ENCODE measurements at regions not wholly inside any gene's neighbourhood (a gene's known extent, or its start where the extent isn't known, plus 50 kb on each side); places are given as distances from the start of the nearest gene placed in this dataset.

DNA sequence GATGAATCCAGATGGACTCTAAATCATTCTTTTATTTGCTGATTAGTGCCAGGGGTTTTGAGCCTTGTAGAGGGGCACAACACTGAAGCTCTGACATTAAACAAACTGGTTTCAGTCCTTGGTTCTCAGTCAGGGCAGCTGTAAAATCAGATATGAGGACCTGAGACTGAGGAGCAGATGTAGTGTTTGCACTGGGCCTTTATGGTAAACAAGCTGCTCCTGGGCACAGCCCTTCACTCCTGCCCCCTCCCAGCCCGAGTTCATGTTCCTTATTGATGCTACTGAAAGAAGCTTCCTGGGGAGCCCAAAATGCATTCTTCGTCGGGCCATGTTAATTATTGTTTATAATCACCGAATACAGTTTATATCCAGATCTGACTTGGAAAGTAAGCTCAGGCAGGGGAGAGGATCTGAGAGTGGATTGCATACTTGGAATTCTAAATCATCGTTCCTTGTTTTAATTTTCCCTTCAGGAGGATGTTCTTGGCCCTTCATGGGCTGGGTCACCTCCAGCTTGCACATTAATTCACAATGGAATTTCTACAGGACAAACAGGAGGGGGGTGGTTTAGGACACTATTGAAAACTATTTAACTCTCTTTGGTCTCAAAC lies 213.5 kb downstream of the FGF9 start:
- TF ChIP-seq, protein P1, sequence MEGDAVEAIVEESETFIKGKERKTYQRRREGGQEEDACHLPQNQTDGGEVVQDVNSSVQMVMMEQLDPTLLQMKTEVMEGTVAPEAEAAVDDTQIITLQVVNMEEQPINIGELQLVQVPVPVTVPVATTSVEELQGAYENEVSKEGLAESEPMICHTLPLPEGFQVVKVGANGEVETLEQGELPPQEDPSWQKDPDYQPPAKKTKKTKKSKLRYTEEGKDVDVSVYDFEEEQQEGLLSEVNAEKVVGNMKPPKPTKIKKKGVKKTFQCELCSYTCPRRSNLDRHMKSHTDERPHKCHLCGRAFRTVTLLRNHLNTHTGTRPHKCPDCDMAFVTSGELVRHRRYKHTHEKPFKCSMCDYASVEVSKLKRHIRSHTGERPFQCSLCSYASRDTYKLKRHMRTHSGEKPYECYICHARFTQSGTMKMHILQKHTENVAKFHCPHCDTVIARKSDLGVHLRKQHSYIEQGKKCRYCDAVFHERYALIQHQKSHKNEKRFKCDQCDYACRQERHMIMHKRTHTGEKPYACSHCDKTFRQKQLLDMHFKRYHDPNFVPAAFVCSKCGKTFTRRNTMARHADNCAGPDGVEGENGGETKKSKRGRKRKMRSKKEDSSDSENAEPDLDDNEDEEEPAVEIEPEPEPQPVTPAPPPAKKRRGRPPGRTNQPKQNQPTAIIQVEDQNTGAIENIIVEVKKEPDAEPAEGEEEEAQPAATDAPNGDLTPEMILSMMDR (conservative IDR thresholded peaks at IDR 0.05), result no peak
- Mint-ChIP-seq H3K4me1 (peaks cover 4% of the 10 kb centered on the region), H3K27ac (no peak overlapping the region), H3K27me3 (ENCODE audit: insufficient read depth) (peaks cover 6% of the 10 kb centered on the region), H3K4me3 (no peak overlapping the region), H3K9me3 (no peaks in the 10 kb centered on the region), H3K36me3 (ENCODE audit: low read depth) (no peaks in the 10 kb centered on the region)
- Histone ChIP-seq H3K9ac (ENCODE audit: extremely low read depth, low read length, poor library complexity, severe bottlenecking) (no peak overlapping the region), H3K36me3 (ENCODE audit: control insufficient read depth, insufficient read depth, low read length) (no peaks in the 10 kb centered on the region), H3K9me3 (ENCODE audit: control insufficient read depth, low read length) (no peaks in the 10 kb centered on the region), H3K4me1 (ENCODE audit: control insufficient read depth, insufficient read depth, low read length) (peaks cover 2% of the 10 kb centered on the region), H3K27ac (ENCODE audit: low read depth, low read length) (no peak overlapping the region), H3K27me3 (ENCODE audit: control insufficient read depth, insufficient read depth, low read length, poor library complexity, severe bottlenecking) (no peaks in the 10 kb centered on the region), H3K4me3 (ENCODE audit: low read length) (no peak overlapping the region)
- WGBS, 2 experiments (ENCODE audit: insufficient coverage in 1 of 2, insufficient read length in 1 of 2), result 89 to 100% methylated on average over 1 to 5 of the region's 5 CpGs
- no peak for DNase-seq

DNA sequence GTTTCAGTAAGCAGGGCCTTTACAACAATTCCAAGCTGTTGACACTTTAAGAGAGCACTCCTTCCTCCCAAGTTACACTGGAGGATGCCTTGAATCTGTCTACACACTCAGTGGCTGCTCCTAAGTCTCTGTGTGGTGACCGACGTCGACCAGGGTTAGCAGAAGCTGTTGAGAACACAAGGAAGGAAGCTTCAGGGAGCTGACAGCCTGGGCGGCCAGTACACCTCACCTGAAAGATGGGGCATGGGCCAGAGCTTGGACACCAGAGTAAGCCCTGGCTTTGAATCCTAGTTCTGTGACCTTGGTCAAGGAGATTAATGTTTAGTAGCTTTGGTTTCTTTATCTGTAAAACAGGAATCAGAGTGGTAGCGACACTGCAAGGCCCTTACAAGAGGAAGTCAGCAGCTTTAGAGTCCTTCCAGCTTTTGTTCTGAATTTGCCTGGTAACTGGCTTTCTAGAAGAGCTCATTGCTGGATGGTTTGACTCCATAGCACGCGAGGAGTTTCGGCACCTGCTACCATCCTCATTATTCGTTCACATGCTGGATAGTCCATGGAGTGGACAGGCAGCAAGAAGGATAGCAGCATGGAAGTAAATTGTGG lies 214.2 kb downstream of the FGF9 start:
- no peaks in the 10 kb centered on the region for H3K36me3 Mint-ChIP-seq (ENCODE audit: low read depth)
- H3K27me3 Mint-ChIP-seq (ENCODE audit: insufficient read depth), result peaks cover 6% of the 10 kb centered on the region
- Histone ChIP-seq H3K9ac (ENCODE audit: extremely low read depth, low read length, poor library complexity, severe bottlenecking) (no peak overlapping the region), H3K27ac (ENCODE audit: low read depth, low read length) (no peak overlapping the region), H3K27me3 (ENCODE audit: control insufficient read depth, insufficient read depth, low read length, poor library complexity, severe bottlenecking) (no peaks in the 10 kb centered on the region), H3K4me3 (ENCODE audit: low read length) (no peak overlapping the region), H3K36me3 (ENCODE audit: control insufficient read depth, insufficient read depth, low read length) (no peaks in the 10 kb centered on the region), H3K9me3 (ENCODE audit: control insufficient read depth, low read length) (no peaks in the 10 kb centered on the region), H3K4me1 (ENCODE audit: control insufficient read depth, insufficient read depth, low read length) (peaks cover 2% of the 10 kb centered on the region)
- peaks cover 4% of the 10 kb centered on the region for H3K4me1 Mint-ChIP-seq
- H3K27ac Mint-ChIP-seq, result no peak overlapping the region
- 85 to 87% methylated on average over 9 of the region's 9 CpGs for WGBS, 2 experiments (ENCODE audit: insufficient coverage in 1 of 2, insufficient read length in 1 of 2)
- H3K4me3 Mint-ChIP-seq, result no peak overlapping the region
- DNase-seq, result no peak
- no peaks in the 10 kb centered on the region for H3K9me3 Mint-ChIP-seq
- TF ChIP-seq, protein P1 (conservative IDR thresholded peaks at IDR 0.05), result no peak

DNA sequence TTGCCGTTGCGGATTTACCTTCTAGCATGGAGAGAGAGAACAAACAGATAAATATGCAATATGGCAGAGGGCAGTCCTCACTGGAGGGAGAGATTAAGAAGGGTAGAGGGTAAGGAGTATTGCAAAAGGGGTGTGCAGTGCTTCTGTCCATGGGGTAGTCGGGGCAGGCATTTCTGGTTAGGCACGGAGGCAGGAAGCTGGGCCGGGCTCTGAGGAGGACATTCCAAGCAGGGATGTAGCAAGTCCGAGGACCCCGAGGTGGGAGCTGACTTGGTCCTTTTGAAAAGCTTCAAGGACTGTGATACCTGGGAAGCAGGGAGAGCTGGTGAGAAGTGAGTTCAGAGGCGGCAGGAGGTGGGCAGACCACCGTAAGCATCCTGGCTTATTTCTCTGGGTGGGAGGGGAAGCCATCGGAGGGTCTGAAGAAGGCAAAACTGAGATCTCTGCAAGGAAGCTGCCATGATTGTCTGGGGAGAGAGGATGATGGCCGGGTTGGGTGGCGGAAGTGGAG lies 214.9 kb downstream of the FGF9 start:
- TF ChIP-seq, protein P1 (conservative IDR thresholded peaks at IDR 0.05), result no peak
- H3K36me3 ChIP-seq (ENCODE audit: control insufficient read depth, insufficient read depth, low read length), result no peaks in the 10 kb centered on the region
- no peak overlapping the region for H3K4me3 ChIP-seq (ENCODE audit: low read length)
- no peaks in the 10 kb centered on the region for H3K9me3 ChIP-seq (ENCODE audit: control insufficient read depth, low read length)
- no peak overlapping the region for H3K27ac ChIP-seq (ENCODE audit: low read depth, low read length)
- Mint-ChIP-seq H3K9me3 (no peaks in the 10 kb centered on the region), H3K27me3 (ENCODE audit: insufficient read depth) (peaks cover 2% of the 10 kb centered on the region), H3K27ac (no peak overlapping the region), H3K36me3 (ENCODE audit: low read depth) (no peaks in the 10 kb centered on the region), H3K4me3 (no peak overlapping the region), H3K4me1 (peaks cover 4% of the 10 kb centered on the region)
- no peaks in the 10 kb centered on the region for H3K27me3 ChIP-seq (ENCODE audit: control insufficient read depth, insufficient read depth, low read length, poor library complexity, severe bottlenecking)
- 94% methylated on average over 8 to 12 of the region's 12 CpGs for whole genome bisulfite sequencing, 2 experiments (ENCODE audit: insufficient coverage in 1 of 2, insufficient read length in 1 of 2)
- H3K9ac ChIP-seq (ENCODE audit: extremely low read depth, low read length, poor library complexity, severe bottlenecking), result no peak overlapping the region
- no peak for DNase-seq
- peaks cover 2% of the 10 kb centered on the region for H3K4me1 ChIP-seq (ENCODE audit: control insufficient read depth, insufficient read depth, low read length)
